SK-N-SH treated with all-trans-retinoic acid at 6 μM for 48 hours (cell line): ENCODE measurements at regions not wholly inside any gene's neighbourhood (a gene's known extent, or its start where the extent isn't known, plus 50 kb on each side); places are given as distances from the start of the nearest gene placed in this dataset.

Source experiments
- ATAC-seq: fragments of 200-7000 bp; cut with Tn5 transposase; 3 replicates; pipeline ENCODE4 v1.9.1; 2020; ENCODE audit warnings: mild to moderate bottlenecking, moderate library complexity
- CSDC2 ChIP-seq: fragments of 250-450 bp; sonication (Bioruptor Pico); IDR thresholded peaks from 2 replicates; pipeline ENCODE4 v1.5.0; 2020; ENCODE audit warnings: mild to moderate bottlenecking, moderate library complexity
- ESRRG ChIP-seq: fragments of 250-450 bp; sonication (Bioruptor Pico); IDR thresholded peaks from 2 replicates; pipeline ENCODE4 v1.6.1; 2021; ENCODE audit warnings: mild to moderate bottlenecking
- GLIS3 ChIP-seq: fragments of 250-450 bp; sonication (Bioruptor Pico); IDR thresholded peaks from 2 replicates; pipeline ENCODE4 v1.5.0; 2020; ENCODE audit warnings: mild to moderate bottlenecking, moderate library complexity
- ISL1 ChIP-seq: fragments of 250-450 bp; sonication (Bioruptor Pico); IDR thresholded peaks from 2 replicates; pipeline ENCODE4 v2.1.2; 2022; ENCODE audit warnings: mild to moderate bottlenecking, moderate library complexity
- OSR1 ChIP-seq: fragments of 250-450 bp; sonication (Bioruptor Pico); IDR thresholded peaks from 2 replicates; pipeline ENCODE4 v1.8.0; 2022; ENCODE audit warnings: moderate library complexity, mild to moderate bottlenecking, inconsistent platforms
- RARB ChIP-seq: fragments of 250-450 bp; sonication (Bioruptor Pico); IDR thresholded peaks from 2 replicates; pipeline ENCODE4 v1.8.0; 2021; ENCODE audit warnings: mild to moderate bottlenecking, moderate library complexity
- SNAI2 ChIP-seq: fragments of 250-450 bp; sonication (Bioruptor Pico); IDR thresholded peaks from 2 replicates; pipeline ENCODE4 v1.5.0; 2020; ENCODE audit warnings: mild to moderate bottlenecking, moderate library complexity
- TOX ChIP-seq: fragments of 250-450 bp; sonication (Bioruptor Pico); IDR thresholded peaks from 2 replicates; pipeline ENCODE4 v1.8.0; 2021; ENCODE audit warnings: mild to moderate bottlenecking, moderate library complexity, borderline replicate concordance
- ZC3H10 ChIP-seq: fragments of 250-450 bp; sonication (Bioruptor Pico); IDR thresholded peaks from 2 replicates; pipeline ENCODE4 v1.5.1; 2021; ENCODE audit warnings: mild to moderate bottlenecking, moderate library complexity
- ZFP3 ChIP-seq: fragments of 250-450 bp; sonication (Bioruptor Pico); IDR thresholded peaks from 2 replicates; pipeline ENCODE4 v1.5.0; 2020; ENCODE audit warnings: mild to moderate bottlenecking, moderate library complexity
- ZFP30 ChIP-seq: fragments of 450-650 bp; formaldehyde crosslinking; IDR thresholded peaks from 2 replicates; pipeline ENCODE4 v1.5.0; 2022; ENCODE audit warnings: mild to moderate bottlenecking, moderate library complexity
- ZNF8 ChIP-seq: fragments of 450-650 bp; formaldehyde crosslinking; IDR thresholded peaks from 2 replicates; pipeline ENCODE4 v1.5.0; 2020; ENCODE audit warnings: mild to moderate bottlenecking, moderate library complexity
- TF ChIP-seq, protein P1 (sequence below): fragments of 250-450 bp; sonication (Bioruptor Pico); IDR thresholded peaks from 2 replicates; pipeline ENCODE4 v1.5.1; 2020; ENCODE audit warnings: low read depth, mild to moderate bottlenecking, moderate library complexity
- TF ChIP-seq, protein P2 (sequence below): fragments of 250-450 bp; sonication (Bioruptor Pico); IDR thresholded peaks from 2 replicates; pipeline ENCODE4 v1.8.0; 2021; ENCODE audit warnings: low read depth, mild to moderate bottlenecking, moderate library complexity, borderline replicate concordance
- TF ChIP-seq, protein P3 (sequence below): fragments of 250-450 bp; sonication (Bioruptor Pico); IDR thresholded peaks from 2 replicates; pipeline ENCODE4 v1.5.0; 2020; ENCODE audit warnings: mild to moderate bottlenecking, moderate library complexity
- TF ChIP-seq, protein P4 (sequence below): fragments of 250-450 bp; sonication (Bioruptor Pico); IDR thresholded peaks from 2 replicates; pipeline ENCODE4 v1.5.1; 2021; ENCODE audit warnings: mild to moderate bottlenecking, moderate library complexity
- TF ChIP-seq, protein P5 (sequence below): fragments of 250-450 bp; sonication (Bioruptor Pico); IDR thresholded peaks from 2 replicates; pipeline ENCODE4 v1.8.0; 2020; ENCODE audit warnings: mild to moderate bottlenecking, moderate library complexity, borderline replicate concordance

DNA sequence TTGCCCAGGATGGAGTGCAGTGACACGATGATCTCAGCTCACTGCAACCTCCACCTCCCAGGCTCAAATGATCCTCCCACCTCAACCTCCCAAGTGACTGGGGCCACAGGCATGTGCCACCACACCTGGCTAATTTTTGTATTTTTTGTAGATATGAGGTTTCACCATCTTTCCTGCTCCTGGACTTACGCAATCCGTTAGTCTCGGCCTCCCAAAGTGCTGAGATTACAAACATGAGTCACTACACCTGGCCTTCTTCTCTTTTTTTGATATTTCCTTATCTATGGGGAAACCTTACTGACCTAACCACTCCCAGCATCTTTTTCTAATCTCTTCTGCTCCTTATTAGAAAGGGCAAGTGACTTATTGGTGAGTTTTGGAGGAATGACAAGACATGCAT is 121.7 kb upstream of the CHORDC1 start:
- TF ChIP-seq SNAI2 (CRISPR knock-in tag) (no peak), CSDC2 (no peak), ESRRG (no peak), ZNF8 (CRISPR knock-in tag) (no peak), RARB (CRISPR knock-in tag) (no peak), ZFP30 (no peak), ISL1 (CRISPR knock-in tag) (no peak), OSR1 (CRISPR knock-in tag) (no peak)
- TF ChIP-seq, protein P1, sequence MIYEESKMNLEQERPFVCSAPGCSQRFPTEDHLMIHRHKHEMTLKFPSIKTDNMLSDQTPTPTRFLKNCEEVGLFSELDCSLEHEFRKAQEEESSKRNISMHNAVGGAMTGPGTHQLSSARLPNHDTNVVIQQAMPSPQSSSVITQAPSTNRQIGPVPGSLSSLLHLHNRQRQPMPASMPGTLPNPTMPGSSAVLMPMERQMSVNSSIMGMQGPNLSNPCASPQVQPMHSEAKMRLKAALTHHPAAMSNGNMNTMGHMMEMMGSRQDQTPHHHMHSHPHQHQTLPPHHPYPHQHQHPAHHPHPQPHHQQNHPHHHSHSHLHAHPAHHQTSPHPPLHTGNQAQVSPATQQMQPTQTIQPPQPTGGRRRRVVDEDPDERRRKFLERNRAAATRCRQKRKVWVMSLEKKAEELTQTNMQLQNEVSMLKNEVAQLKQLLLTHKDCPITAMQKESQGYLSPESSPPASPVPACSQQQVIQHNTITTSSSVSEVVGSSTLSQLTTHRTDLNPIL (CRISPR knock-in tag): no peak
- TF ChIP-seq, protein P2, sequence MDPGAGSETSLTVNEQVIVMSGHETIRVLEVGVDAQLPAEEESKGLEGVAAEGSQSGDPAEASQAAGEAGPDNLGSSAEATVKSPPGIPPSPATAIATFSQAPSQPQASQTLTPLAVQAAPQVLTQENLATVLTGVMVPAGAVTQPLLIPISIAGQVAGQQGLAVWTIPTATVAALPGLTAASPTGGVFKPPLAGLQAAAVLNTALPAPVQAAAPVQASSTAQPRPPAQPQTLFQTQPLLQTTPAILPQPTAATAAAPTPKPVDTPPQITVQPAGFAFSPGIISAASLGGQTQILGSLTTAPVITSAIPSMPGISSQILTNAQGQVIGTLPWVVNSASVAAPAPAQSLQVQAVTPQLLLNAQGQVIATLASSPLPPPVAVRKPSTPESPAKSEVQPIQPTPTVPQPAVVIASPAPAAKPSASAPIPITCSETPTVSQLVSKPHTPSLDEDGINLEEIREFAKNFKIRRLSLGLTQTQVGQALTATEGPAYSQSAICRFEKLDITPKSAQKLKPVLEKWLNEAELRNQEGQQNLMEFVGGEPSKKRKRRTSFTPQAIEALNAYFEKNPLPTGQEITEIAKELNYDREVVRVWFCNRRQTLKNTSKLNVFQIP (CRISPR knock-in tag): no peak
- TF ChIP-seq, protein P3, sequence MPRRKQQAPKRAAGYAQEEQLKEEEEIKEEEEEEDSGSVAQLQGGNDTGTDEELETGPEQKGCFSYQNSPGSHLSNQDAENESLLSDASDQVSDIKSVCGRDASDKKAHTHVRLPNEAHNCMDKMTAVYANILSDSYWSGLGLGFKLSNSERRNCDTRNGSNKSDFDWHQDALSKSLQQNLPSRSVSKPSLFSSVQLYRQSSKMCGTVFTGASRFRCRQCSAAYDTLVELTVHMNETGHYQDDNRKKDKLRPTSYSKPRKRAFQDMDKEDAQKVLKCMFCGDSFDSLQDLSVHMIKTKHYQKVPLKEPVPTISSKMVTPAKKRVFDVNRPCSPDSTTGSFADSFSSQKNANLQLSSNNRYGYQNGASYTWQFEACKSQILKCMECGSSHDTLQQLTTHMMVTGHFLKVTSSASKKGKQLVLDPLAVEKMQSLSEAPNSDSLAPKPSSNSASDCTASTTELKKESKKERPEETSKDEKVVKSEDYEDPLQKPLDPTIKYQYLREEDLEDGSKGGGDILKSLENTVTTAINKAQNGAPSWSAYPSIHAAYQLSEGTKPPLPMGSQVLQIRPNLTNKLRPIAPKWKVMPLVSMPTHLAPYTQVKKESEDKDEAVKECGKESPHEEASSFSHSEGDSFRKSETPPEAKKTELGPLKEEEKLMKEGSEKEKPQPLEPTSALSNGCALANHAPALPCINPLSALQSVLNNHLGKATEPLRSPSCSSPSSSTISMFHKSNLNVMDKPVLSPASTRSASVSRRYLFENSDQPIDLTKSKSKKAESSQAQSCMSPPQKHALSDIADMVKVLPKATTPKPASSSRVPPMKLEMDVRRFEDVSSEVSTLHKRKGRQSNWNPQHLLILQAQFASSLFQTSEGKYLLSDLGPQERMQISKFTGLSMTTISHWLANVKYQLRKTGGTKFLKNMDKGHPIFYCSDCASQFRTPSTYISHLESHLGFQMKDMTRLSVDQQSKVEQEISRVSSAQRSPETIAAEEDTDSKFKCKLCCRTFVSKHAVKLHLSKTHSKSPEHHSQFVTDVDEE: no peak
- ATAC-seq: no peak

DNA sequence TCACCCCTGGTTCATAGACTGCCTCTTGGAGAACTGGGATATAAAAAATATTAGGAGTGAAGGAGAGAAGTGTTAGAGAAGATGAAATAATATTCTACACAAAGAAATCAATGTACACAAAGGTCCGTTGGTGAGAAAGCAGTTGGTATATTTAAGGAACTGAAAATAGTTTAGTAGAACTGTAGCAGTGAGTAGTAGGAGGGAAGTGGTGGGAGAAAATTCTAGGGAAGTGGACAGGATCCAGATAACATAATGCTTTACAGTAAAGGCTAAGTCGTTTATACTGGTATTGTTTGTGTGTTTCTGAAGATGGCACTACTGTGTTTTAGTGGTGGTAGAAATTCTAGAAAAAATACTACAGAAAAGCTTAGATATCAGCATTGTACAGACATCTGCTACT is 120.8 kb upstream of the CHORDC1 start:
- TF ChIP-seq GLIS3 (CRISPR knock-in tag) (no peak), OSR1 (CRISPR knock-in tag) (no peak), RARB (CRISPR knock-in tag) (no peak), ZNF8 (CRISPR knock-in tag) (no peak), ISL1 (CRISPR knock-in tag) (no peak), CSDC2 (no peak), ZC3H10 (CRISPR knock-in tag) (no peak), ZFP3 (no peak), TOX (CRISPR knock-in tag) (no peak)
- TF ChIP-seq, protein P4, sequence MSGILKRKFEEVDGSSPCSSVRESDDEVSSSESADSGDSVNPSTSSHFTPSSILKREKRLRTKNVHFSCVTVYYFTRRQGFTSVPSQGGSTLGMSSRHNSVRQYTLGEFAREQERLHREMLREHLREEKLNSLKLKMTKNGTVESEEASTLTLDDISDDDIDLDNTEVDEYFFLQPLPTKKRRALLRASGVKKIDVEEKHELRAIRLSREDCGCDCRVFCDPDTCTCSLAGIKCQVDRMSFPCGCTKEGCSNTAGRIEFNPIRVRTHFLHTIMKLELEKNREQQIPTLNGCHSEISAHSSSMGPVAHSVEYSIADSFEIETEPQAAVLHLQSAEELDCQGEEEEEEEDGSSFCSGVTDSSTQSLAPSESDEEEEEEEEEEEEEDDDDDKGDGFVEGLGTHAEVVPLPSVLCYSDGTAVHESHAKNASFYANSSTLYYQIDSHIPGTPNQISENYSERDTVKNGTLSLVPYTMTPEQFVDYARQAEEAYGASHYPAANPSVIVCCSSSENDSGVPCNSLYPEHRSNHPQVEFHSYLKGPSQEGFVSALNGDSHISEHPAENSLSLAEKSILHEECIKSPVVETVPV (CRISPR knock-in tag): no peak
- TF ChIP-seq, protein P2 (CRISPR knock-in tag): no peak
- TF ChIP-seq, protein P1 (CRISPR knock-in tag): no peak
- TF ChIP-seq, protein P5, sequence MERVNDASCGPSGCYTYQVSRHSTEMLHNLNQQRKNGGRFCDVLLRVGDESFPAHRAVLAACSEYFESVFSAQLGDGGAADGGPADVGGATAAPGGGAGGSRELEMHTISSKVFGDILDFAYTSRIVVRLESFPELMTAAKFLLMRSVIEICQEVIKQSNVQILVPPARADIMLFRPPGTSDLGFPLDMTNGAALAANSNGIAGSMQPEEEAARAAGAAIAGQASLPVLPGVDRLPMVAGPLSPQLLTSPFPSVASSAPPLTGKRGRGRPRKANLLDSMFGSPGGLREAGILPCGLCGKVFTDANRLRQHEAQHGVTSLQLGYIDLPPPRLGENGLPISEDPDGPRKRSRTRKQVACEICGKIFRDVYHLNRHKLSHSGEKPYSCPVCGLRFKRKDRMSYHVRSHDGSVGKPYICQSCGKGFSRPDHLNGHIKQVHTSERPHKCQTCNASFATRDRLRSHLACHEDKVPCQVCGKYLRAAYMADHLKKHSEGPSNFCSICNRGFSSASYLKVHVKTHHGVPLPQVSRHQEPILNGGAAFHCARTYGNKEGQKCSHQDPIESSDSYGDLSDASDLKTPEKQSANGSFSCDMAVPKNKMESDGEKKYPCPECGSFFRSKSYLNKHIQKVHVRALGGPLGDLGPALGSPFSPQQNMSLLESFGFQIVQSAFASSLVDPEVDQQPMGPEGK (CRISPR knock-in tag): no peak
- TF ChIP-seq, protein P3: no peak
- TF ChIP-seq, all 23 proteins: peak for 0
- ATAC-seq: no peak
